Stimulated activated CD4-positive, alpha-beta T cell treated with anti-CD3 and anti-CD28 coated beads, Interleukin-1b, Interleukin-23, amount 100 ng/mL, for 4 hours (primary cell): ENCODE measurements at regions not wholly inside any gene's neighbourhood (a gene's known extent, or its start where the extent isn't known, plus 50 kb on each side); places are given as distances from the start of the nearest gene placed in this dataset.

Source experiments
- DNase-seq, 2 donors: peaks; one replicate each; pipeline ENCODE4 v3.0.0-alpha.2; 2020; ENCODE audit warnings: low read depth in 2 of 2

GRCh38 chr13:84658491-84659358 is 776.5 kb upstream of the SLITRK1 start:
- no peak for DNase-seq

GRCh38 chr13:84655677-84656076 is 773.4 kb upstream of the SLITRK1 start:
- no peak for DNase-seq

GRCh38 chr13:84654654-84655275 is 772.5 kb upstream of the SLITRK1 start:
- DNase-seq: no peak

GRCh38 chr13:84653915-84654534 is 771.8 kb upstream of the SLITRK1 start:
- DNase-seq: no peak

- no peak for DNase-seq
Measured at GRCh38 chr13:84651705-84652104, 769.4 kb upstream of the SLITRK1 start.

GRCh38 chr13:84651288-84651687 is 769.0 kb upstream of the SLITRK1 start:
- DNase-seq: no peak

- no peak for DNase-seq
Measured at GRCh38 chr13:84649853-84650252, 767.6 kb upstream of the SLITRK1 start.

- DNase-seq: no peak
Measured at GRCh38 chr13:84648069-84648640, 765.9 kb upstream of the SLITRK1 start.

GRCh38 chr13:84646957-84647356 is 764.7 kb upstream of the SLITRK1 start:
- DNase-seq: no peak

GRCh38 chr13:84645196-84646012 is 763.1 kb upstream of the SLITRK1 start:
- no peak for DNase-seq

- DNase-seq: no peak
Measured at GRCh38 chr13:84641491-84641890, 759.2 kb upstream of the SLITRK1 start.

GRCh38 chr13:84640691-84641090 is 758.4 kb upstream of the SLITRK1 start:
- no peak for DNase-seq

- no peak for DNase-seq
Measured at GRCh38 chr13:84630476-84630875, 748.2 kb upstream of the SLITRK1 start.

GRCh38 chr13:84616864-84617263 is 734.6 kb upstream of the SLITRK1 start:
- DNase-seq: no peak

- no peak for DNase-seq
Measured at GRCh38 chr13:84609716-84610115, 727.4 kb upstream of the SLITRK1 start.

GRCh38 chr13:84607261-84608013 is 725.2 kb upstream of the SLITRK1 start:
- no peak for DNase-seq

- no peak for DNase-seq
Measured at GRCh38 chr13:84606616-84607015, 724.3 kb upstream of the SLITRK1 start.

GRCh38 chr13:84605927-84606326 is 723.7 kb upstream of the SLITRK1 start:
- no peak for DNase-seq

- DNase-seq: no peak
Measured at GRCh38 chr13:84591444-84591843, 709.2 kb upstream of the SLITRK1 start.

GRCh38 chr13:84590663-84591062 is 708.4 kb upstream of the SLITRK1 start:
- DNase-seq: no peak

GRCh38 chr13:84588023-84588422 is 705.7 kb upstream of the SLITRK1 start:
- DNase-seq: no peak
